WTC11 (cell line): ENCODE measurements at regions not wholly inside any gene's neighbourhood (a gene's known extent, or its start where the extent isn't known, plus 50 kb on each side); places are given as distances from the start of the nearest gene placed in this dataset.

ENCODE experiments used
- ATF1 ChIP-seq: sonication (generic); formaldehyde crosslinking; IDR thresholded peaks from 2 replicates; pipeline ENCODE4 v1.8.1; 2023; ENCODE audit warnings: mild to moderate bottlenecking, moderate library complexity, missing genetic modification reagents
- CTCF ChIP-seq: fragments of 200-600 bp; IDR thresholded peaks from 2 replicates; pipeline ENCODE4 v1.8.0; 2022; ENCODE audit warnings: antibody characterized with exemption
- E2F1 ChIP-seq: sonication (generic); formaldehyde crosslinking; IDR thresholded peaks from 2 replicates; pipeline ENCODE4 v1.8.0; 2022; ENCODE audit warnings: mild to moderate bottlenecking, missing genetic modification reagents
- ESRRA ChIP-seq: sonication (generic); formaldehyde crosslinking; IDR thresholded peaks from 2 replicates; pipeline ENCODE4 v1.8.1; 2022; ENCODE audit warnings: mild to moderate bottlenecking, missing genetic modification reagents, borderline replicate concordance
- GABPB1 ChIP-seq: sonication (generic); formaldehyde crosslinking; IDR thresholded peaks from 2 replicates; pipeline ENCODE4 v1.8.1; 2023; ENCODE audit warnings: mild to moderate bottlenecking, missing genetic modification reagents
- IRF2 ChIP-seq: sonication (generic); formaldehyde crosslinking; IDR thresholded peaks from 2 replicates; pipeline ENCODE4 v1.8.0; 2022; ENCODE audit warnings: low read depth, missing genetic modification reagents, borderline replicate concordance
- NR1H2 ChIP-seq: sonication (generic); formaldehyde crosslinking; IDR thresholded peaks from 2 replicates; pipeline ENCODE4 v1.9.0; 2021; ENCODE audit warnings: mild to moderate bottlenecking, moderate library complexity, missing genetic modification reagents
- USF2 ChIP-seq: sonication (generic); formaldehyde crosslinking; IDR thresholded peaks from 2 replicates; pipeline ENCODE4 v1.8.1; 2023; ENCODE audit warnings: mild to moderate bottlenecking, missing genetic modification reagents, moderate library complexity

- TF ChIP-seq CTCF, result no peak
- TF ChIP-seq ESRRA (CRISPR knock-in tag), result no peak
- no peak for TF ChIP-seq USF2
- TF ChIP-seq NR1H2 (CRISPR knock-in tag), result no peak
- no peak for TF ChIP-seq ATF1 (CRISPR knock-in tag)
- TF ChIP-seq IRF2 (CRISPR knock-in tag), result no peak
- TF ChIP-seq E2F1 (CRISPR knock-in tag), result no peak
- TF ChIP-seq GABPB1 (CRISPR knock-in tag), result no peak
These were observed 910.7 kb upstream of the MDGA2 start for GRCh38 chr14:48586099-48586498.
